ENCODE measurements at regions not wholly inside any gene's neighbourhood (a gene's known extent, or its start where the extent isn't known, plus 50 kb on each side); places are given as distances from the start of the nearest gene placed in this dataset.

GRCh38 chr1:192067360-192067759 is 90.9 kb upstream of the RGS18 start:
- H3K4me3 ChIP-seq (ENCODE audit: control insufficient read depth in 2 of 3, extremely low read depth in 1 of 3, insufficient read depth in 2 of 3, low read depth in 1 of 3, low read length in 3 of 3), result no peak overlapping the region
- H3K27me3 ChIP-seq (ENCODE audit: control insufficient read depth, extremely low read depth, insufficient read depth, low read length), result no peaks in the 10 kb centered on the region
- H3K79me2 ChIP-seq (ENCODE audit: control insufficient read depth, insufficient read depth, low read length), result no peaks in the 10 kb centered on the region
- no peak overlapping the region for H2AFZ ChIP-seq (ENCODE audit: control insufficient read depth, low read length)
- H3K4me2 ChIP-seq (ENCODE audit: control insufficient read depth, extremely low read depth, insufficient read depth, low read depth, low read length), result no peak overlapping the region
- H3K4me1 ChIP-seq (ENCODE audit: control insufficient read depth, extremely low read depth, insufficient read depth, low read length), result peaks cover 2% of the 10 kb centered on the region
- H3K9me1 ChIP-seq (ENCODE audit: control insufficient read depth, extremely low read depth, insufficient read depth, low read length), result no peaks in the 10 kb centered on the region
- H3K27ac ChIP-seq (ENCODE audit: control insufficient read depth, insufficient read depth, low read length), result no peak overlapping the region
- dilution Hi-C loops (cut with MboI; ENCODE audit: extremely low pct_ligation_motif_present, low sequenced_read_pairs), result no loop called here
- DNase-seq (ENCODE audit: low read depth, low spot score) (no peak), FAIRE-seq (no peak)
- H3K9me3 ChIP-seq (ENCODE audit: control insufficient read depth, low read depth, low read length), result no peaks in the 10 kb centered on the region
- no peaks in the 10 kb centered on the region for H4K20me1 ChIP-seq (ENCODE audit: control insufficient read depth, extremely low read depth, insufficient read depth, low read length)
- TF ChIP-seq EZH2 (IDR thresholded peaks at IDR 0.05; ENCODE audit: low read length), result no peak
- no peak for TF ChIP-seq CTCF (optimal IDR thresholded peaks at IDR 0.05 in 1 of 3, IDR thresholded peaks at IDR 0.05 in 1 of 3, conservative IDR thresholded peaks at IDR 0.05 in 1 of 3; ENCODE audit: extremely low read depth in 1 of 3, insufficient read depth in 2 of 3, low read length in 3 of 3)
- no peaks in the 10 kb centered on the region for H3K36me3 ChIP-seq (ENCODE audit: control insufficient read depth in 2 of 2, extremely low read depth in 1 of 2, insufficient read depth in 2 of 2, low read length in 2 of 2)
- no peak overlapping the region for H3K9ac ChIP-seq (ENCODE audit: control insufficient read depth, extremely low read depth, insufficient read depth, low read length)

GRCh38 chr1:192070213-192070612 is 88.0 kb upstream of the RGS18 start:
- dilution Hi-C loops (cut with MboI; ENCODE audit: extremely low pct_ligation_motif_present, low sequenced_read_pairs), result no loop called here
- H3K27ac ChIP-seq (ENCODE audit: control insufficient read depth, insufficient read depth, low read length), result no peak overlapping the region
- DNase-seq (ENCODE audit: low read depth, low spot score) (no peak), FAIRE-seq (no peak)
- no peaks in the 10 kb centered on the region for H3K27me3 ChIP-seq (ENCODE audit: control insufficient read depth, extremely low read depth, insufficient read depth, low read length)
- no peaks in the 10 kb centered on the region for H3K9me1 ChIP-seq (ENCODE audit: control insufficient read depth, extremely low read depth, insufficient read depth, low read length)
- H3K9ac ChIP-seq (ENCODE audit: control insufficient read depth, extremely low read depth, insufficient read depth, low read length), result no peak overlapping the region
- H3K36me3 ChIP-seq (ENCODE audit: control insufficient read depth in 2 of 2, extremely low read depth in 1 of 2, insufficient read depth in 2 of 2, low read length in 2 of 2), result no peaks in the 10 kb centered on the region
- no peak overlapping the region for H2AFZ ChIP-seq (ENCODE audit: control insufficient read depth, low read length)
- no peaks in the 10 kb centered on the region for H3K9me3 ChIP-seq (ENCODE audit: control insufficient read depth, low read depth, low read length)
- H3K4me2 ChIP-seq (ENCODE audit: control insufficient read depth, extremely low read depth, insufficient read depth, low read depth, low read length), result no peak overlapping the region
- no peak overlapping the region for H3K4me3 ChIP-seq (ENCODE audit: control insufficient read depth in 2 of 3, extremely low read depth in 1 of 3, insufficient read depth in 2 of 3, low read depth in 1 of 3, low read length in 3 of 3)
- no peaks in the 10 kb centered on the region for H3K4me1 ChIP-seq (ENCODE audit: control insufficient read depth, extremely low read depth, insufficient read depth, low read length)
- H4K20me1 ChIP-seq (ENCODE audit: control insufficient read depth, extremely low read depth, insufficient read depth, low read length), result no peaks in the 10 kb centered on the region
- no peaks in the 10 kb centered on the region for H3K79me2 ChIP-seq (ENCODE audit: control insufficient read depth, insufficient read depth, low read length)
- TF ChIP-seq EZH2 (IDR thresholded peaks at IDR 0.05; ENCODE audit: low read length), result no peak
- no peak for TF ChIP-seq CTCF (optimal IDR thresholded peaks at IDR 0.05 in 1 of 3, IDR thresholded peaks at IDR 0.05 in 1 of 3, conservative IDR thresholded peaks at IDR 0.05 in 1 of 3; ENCODE audit: extremely low read depth in 1 of 3, insufficient read depth in 2 of 3, low read length in 3 of 3)

Measured in keratinocyte (primary cell).